Stimulated activated CD8-positive, alpha-beta memory T cell treated with anti-CD3 and anti-CD28 coated beads, Interleukin-12 subunit alpha, Interleukin-12 subunit beta, amount 100 ng/mL, for 4 hours (primary cell): ENCODE measurements at regions not wholly inside any gene's neighbourhood (a gene's known extent, or its start where the extent isn't known, plus 50 kb on each side); places are given as distances from the start of the nearest gene placed in this dataset.

Source experiments
- DNase-seq: peaks from one replicate; pipeline ENCODE4 v3.0.0-alpha.2; 2020; ENCODE audit warnings: low read depth

DNA sequence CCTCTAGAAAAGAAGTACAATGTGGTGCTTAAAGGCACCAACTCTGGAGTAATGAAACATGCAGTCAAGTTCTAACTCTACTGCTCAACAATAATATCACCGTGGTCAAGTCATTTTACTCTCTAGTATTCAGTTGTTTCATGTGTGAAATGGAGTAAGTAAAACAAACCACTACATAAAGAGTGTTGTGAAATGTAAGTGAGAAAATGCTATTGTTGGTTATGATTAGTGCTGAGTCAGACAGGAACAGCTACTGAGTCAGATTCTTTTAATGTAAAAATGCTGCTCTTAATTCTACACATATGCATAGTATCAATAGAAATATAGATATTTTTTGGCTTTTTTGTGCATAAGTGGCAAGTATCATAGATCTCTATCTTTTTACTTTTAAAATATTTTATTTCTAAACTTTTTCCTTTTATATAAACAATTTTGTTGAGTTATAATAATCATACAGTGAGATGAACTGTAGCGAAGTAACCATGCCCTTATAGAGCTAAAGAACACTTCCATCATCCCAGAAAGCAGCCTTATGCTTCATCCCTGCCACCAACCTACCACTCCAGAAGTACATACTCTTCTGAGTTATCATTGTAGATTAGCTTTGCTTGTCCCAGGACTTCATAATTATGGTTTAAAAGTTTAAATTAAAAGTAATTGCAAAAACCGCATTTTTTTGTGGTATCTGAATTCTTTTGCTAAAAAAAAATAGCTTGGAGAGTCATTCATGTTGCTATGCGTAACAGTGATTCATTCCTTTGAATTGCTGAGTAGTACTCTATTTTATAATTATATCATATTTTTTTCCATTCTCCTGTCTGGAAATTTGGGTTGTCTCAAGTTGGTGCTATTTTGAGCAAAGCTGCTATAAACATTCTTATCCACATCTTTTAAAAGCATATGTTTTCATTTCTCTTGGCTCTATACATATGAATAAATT, 548.2 kb upstream of the CLINT1 start:
- DNase-seq: no peak

DNA sequence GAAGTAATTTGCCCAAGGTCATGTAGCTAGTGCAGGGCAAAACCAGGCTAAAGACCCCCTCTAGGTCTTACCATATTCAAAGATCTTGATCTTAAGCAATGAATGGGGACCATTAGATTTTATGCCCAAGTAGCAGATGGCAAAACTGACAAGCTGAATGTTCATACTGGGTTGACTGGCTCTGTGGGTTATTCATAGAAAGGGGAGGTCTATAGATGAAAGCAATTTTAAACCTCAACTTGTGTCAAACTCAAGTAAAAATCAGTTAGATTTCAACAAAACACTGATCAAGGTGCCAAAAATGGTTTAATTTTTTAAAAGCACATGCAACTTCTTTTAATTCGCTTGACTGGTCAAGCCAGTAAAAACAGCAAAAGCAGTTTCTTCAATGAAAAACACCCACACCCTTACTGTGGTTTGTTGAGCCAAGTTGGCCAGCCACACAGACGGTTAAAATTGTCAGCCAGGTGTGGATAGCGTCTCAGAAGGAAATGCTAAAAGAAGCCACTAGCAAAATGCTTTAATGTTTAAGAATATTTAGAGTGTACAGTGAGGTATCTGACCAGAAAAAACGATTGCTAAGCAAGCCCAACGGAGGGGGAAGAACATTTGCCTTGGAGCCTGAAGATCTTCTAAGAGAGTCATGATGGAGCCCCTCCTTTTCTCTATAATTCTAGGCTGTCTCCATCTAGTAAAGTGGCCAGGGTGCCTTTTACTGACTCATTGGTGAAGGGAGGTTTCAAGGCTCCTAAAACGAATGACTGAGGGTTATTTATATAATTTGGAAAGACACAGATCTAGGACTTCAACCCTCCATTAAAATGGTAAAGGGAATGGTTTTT, 539.6 kb upstream of the CLINT1 start:
- no peak for DNase-seq

- no peak for DNase-seq
These were observed 538.3 kb upstream of the CLINT1 start for GRCh38 chr5:158397278-158397677.

GRCh38 chr5:158394102-158394501, 535.2 kb upstream of the CLINT1 start:
- no peak for DNase-seq

DNA sequence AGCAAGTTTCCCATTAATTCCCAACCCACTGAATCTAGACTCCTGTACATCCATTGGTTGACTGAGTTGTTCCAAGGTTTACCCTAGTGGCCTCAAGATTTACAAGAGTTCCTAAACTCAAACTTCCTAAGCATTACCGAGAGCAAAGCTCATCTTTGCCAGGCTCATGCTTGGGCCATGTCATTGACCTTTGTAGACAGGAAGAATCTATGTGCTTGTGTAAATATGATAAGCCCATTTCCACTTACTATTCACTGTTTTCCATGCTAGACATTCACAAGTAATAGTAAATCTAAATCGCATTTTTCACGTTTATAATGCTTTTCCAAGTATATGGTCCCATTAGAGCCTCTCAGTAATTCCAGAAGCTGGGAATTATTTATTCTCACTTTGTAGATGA, 534.5 kb upstream of the CLINT1 start:
- DNase-seq: no peak

GRCh38 chr5:158392753-158393152, 533.8 kb upstream of the CLINT1 start:
- DNase-seq: no peak

- no peak for DNase-seq
These were observed 531.6 kb upstream of the CLINT1 start for GRCh38 chr5:158390577-158390976.

DNA sequence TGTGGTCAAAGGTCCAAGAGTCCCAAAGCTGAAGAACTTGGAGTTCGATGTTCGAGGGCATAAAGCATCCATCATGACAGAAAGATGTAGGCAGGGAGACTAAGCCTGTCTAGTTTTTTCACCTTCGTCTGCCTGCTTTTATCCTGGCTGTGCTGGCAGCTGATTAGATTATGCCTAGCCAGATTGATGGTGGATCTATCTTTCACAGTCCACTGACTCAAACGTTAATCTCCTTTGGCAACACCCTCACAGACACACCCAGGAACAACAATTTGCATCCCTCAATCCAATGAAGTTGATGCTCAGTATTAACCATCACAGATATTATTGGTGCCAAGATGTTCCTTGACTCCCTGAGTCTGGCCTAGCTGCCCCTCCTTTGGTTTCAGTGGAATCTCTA, 530.8 kb upstream of the CLINT1 start:
- no peak for DNase-seq

DNA sequence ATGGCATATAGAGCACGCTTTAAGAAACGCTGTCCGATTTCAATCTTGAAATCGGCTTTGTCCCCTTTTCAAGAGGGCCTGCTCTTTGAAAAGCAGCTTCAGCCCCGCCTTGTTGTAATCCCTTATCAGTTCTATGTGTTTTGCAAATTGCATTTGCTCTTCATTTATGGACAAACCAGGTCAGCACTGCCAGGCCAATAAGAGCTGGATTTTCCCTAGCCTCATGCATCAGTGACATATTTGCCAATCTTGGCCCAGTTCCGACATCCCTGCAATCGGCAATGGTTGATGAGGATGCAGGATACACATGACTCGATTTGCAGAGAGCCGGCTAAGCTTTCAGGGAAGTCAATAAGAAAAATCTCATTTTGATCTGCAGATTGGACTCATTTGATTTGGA, 529.1 kb upstream of the CLINT1 start:
- DNase-seq: no peak

DNA sequence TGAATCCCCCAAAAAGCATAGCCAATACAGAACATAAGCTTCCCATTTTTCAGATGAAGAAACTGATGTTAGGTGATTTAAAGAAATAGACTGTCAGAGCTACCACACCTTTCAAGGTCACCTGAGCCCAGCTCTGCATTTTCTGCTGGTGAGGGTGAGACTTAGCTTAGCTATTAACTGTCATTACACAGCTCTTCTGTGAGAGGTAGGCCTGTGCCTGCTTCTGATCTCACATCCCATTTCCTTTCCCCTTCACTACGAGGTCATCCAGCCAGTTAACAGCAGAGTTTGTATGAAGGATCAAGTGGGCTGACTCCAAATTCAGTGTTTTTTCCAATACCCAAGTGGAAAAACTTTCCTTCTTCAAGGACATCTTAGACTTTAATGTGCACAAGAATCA, 528.6 kb upstream of the CLINT1 start:
- no peak for DNase-seq

DNA sequence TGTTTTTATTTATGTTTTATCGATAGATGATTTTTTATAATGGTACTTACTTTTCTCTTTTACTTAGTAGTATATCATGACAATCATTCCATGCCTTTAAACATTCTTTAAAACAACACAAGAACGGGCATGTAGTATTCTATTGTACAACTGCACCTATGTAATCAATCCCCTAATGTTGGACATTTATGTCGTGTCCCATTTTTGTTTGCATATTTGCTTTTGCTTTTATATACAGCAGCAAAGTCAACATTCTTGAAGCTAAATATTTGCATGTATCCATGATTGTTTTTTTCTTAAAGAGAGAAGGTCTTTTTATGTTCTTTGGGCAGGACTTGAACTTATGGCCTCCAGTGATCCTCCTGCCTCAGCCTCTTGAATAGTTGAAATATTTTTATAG, 527.0 kb upstream of the CLINT1 start:
- DNase-seq: no peak

DNA sequence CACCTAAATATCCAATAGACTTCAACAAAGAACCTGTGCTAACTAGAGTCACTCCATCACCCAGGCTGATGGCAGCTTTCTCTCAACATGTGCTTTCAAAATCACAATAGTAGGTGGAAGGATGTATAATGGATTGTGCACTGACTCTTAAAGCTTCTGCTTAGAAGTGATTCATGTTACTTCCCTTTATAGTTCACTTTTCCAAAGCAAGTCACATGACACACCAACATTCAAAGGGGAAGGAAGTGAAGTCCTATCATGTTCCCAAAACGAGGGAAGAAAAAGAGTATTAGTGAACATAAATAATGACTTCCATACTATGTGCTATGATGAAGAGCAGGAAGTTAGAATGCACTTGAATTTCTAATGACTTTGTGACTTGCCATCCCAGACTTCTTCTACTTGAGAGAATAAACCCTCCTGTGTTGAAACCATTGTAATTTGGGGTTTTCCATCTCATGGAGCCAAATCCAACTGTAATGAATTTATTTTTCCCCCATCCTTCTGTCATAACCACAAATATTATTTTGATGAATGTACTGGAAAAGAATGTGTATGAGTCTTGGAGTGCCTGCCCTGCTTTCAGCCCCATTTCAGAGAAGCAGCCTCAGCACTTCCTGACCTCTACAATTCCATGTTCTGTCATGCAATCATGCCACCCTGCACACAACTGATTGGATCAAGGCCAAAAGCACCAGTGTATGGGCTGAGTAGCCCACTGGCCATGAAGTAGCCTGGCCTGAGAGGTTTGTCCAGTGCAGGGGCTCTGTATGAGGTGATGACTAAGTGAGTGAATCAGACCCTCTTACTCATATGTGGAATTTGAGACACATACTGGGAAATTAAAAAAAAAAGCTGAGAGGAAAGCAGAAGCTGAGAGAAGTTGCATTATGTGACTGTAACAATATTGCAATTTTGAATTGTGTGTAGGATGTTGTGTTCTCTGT, 525.9 kb upstream of the CLINT1 start:
- DNase-seq: no peak

- no peak for DNase-seq
These were observed 524.5 kb upstream of the CLINT1 start for GRCh38 chr5:158383486-158383885.

- no peak for DNase-seq
These were observed 523.5 kb upstream of the CLINT1 start for GRCh38 chr5:158382473-158382872.

- no peak for DNase-seq
These were observed 522.7 kb upstream of the CLINT1 start for GRCh38 chr5:158381614-158382160.

DNA sequence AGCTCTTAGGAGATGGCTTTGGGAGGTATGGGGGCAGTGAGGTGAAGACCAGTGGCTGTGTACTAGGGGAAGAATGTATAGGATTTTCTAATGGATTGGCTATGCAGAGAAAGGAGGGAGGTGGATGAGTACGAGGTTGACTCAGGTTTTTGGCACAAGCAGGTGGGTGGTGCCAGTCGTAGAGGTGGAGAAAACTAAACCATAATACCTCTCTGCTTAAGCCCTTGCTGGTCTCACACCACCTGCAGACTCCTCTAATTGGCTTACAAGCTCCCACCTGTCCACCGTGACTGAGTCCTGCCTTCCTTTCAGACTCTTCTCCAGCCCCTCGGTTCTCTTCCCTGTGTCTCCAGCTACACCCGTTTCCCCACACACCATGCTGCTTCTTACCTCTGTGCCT, 521.7 kb upstream of the CLINT1 start:
- DNase-seq: no peak

DNA sequence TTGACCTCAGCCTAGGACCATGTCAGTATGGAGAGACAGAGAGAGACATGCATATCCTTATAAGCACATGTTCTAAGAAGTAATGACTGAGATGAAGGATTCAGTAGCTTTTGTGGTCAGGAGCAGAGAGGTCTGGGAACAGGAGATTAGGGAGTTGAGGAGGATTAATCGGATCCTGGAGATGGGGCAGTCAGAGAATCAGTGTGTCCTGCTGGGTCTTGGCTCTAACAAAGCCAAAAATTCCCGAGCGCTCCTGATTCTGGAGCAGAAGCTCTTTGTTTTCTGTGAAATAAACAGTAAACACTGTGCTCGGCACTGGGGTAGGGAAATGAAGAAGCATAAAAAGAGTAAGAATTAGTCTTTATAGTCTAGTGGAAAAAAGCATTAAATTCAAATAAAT, 520.0 kb upstream of the CLINT1 start:
- DNase-seq: no peak

DNA sequence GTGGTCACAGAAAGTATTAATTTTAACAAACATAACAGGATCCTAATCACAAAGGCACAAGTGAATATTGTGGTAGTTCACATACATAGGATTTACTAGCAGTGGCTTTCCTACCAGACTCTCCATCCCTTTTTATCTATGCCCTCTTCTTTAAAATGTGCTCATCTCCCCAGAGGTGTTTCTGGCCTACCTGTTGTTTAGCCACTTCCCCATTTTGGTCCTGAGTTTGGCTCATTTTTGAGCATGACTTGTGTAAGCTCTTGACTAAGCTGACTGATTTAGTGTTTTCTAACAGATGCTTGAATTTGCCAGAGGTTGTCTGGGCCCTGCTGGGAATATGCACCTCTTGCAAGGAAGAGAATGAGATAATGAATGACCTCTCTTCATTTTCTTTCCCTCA, 517.7 kb upstream of the CLINT1 start:
- DNase-seq: no peak

GRCh38 chr5:158375531-158375930, 516.6 kb upstream of the CLINT1 start:
- DNase-seq: no peak

- DNase-seq: no peak
These were observed 514.9 kb upstream of the CLINT1 start for GRCh38 chr5:158373608-158374395.

DNA sequence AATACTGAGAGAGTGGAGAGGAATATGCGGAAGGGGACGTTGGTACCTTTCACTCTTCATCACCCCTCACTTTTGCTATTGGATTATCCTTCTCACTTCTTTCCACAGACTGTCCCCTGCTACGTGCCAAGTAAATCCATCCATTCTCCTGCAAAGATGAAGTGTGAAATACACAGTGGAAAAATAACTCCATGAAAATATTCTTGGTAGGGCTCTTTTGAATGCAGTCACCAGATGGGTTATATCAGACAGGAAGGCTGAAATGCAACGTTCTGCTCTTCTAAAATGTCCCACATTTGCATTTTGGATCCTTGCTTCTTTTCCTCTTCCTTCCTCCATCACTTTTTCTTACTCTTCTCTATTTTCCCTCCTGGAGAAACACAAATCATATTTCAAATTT, 510.3 kb upstream of the CLINT1 start:
- DNase-seq: no peak
